Small intestine (tissue), 7 donors: ENCODE measurements at regions not wholly inside any gene's neighbourhood (a gene's known extent, or its start where the extent isn't known, plus 50 kb on each side); places are given as distances from the start of the nearest gene placed in this dataset.

ENCODE experiments used
- DNase-seq, 2 donors: peaks; one replicate each; pipeline versions ENCODE4 v3.0.0 to v3.0.0-alpha.2; 2013
- FAIRE-seq: peaks from 2 replicates; lab custom pipeline; 2012; peaks lifted over from hg19 to GRCh38; lab: Jason Lieb, UNC
- H3K27ac ChIP-seq, 3 donors: one replicate each; pipeline ENCODE4 v1.5.1; 2013; ENCODE audit warnings: low read length in 2 of 3, mild to moderate bottlenecking in 2 of 3, control low read depth in 1 of 3, inconsistent platforms in 1 of 3, low read depth in 1 of 3, moderate library complexity in 1 of 3
- H3K27me3 ChIP-seq, 3 donors: one replicate each; pipeline ENCODE4 v1.6.1; 2013; ENCODE audit warnings: low read length in 3 of 3, inconsistent platforms in 1 of 3; ENCODE audit not compliant: control insufficient read depth in 3 of 3, insufficient read depth in 3 of 3
- H3K36me3 ChIP-seq, 3 donors: one replicate each; pipeline ENCODE4 v1.6.1; 2013; ENCODE audit warnings: low read length in 3 of 3, inconsistent platforms in 1 of 3, low read depth in 1 of 3, mild to moderate bottlenecking in 1 of 3, moderate library complexity in 1 of 3; ENCODE audit not compliant: control insufficient read depth in 3 of 3, insufficient read depth in 2 of 3
- H3K4me1 ChIP-seq, 3 donors: one replicate each; pipeline ENCODE4 v1.6.1; 2013; ENCODE audit warnings: low read length in 2 of 3, inconsistent platforms in 1 of 3, low read depth in 1 of 3, mild to moderate bottlenecking in 1 of 3, moderate library complexity in 1 of 3; ENCODE audit not compliant: control insufficient read depth in 3 of 3, insufficient read depth in 2 of 3
- H3K4me3 ChIP-seq, 3 donors: one replicate each; pipeline ENCODE4 v1.5.1; 2013; ENCODE audit warnings: low read length in 3 of 3, control low read depth in 1 of 3, inconsistent platforms in 1 of 3, low read depth in 1 of 3, mild to moderate bottlenecking in 1 of 3, moderate library complexity in 1 of 3
- H3K9me3 ChIP-seq, 2 donors: one replicate each; pipeline ENCODE4 v1.6.1; 2013; ENCODE audit warnings: low read depth in 1 of 2, low read length in 1 of 2; ENCODE audit not compliant: control insufficient read depth in 2 of 2, insufficient read depth in 1 of 2
- WGBS, 3 donors: extraction: QIAGEN DNeasy Blood & Tissue Kit; methylation state at CpG; one replicate each; pipeline ENCODE4 v1.1.7; 2013; 5-methylcytosine and 5-hydroxymethylcytosine counted together
- donor health status: healthy with polysubstance abuse.
- donor health status: control.
- donor health status: control.
- donor health status: Bipolar disorder and iron deficiency.
- donor health status: healthy.

- H3K27ac ChIP-seq: no peak overlapping the region
- DNase-seq (no peak), FAIRE-seq (no peak)
- H3K4me1 ChIP-seq: no peaks in the 10 kb centered on the region
- no peaks in the 10 kb centered on the region for H3K36me3 ChIP-seq
- WGBS, 3 donors: 72 to 75% (median 73%) methylated on average over 4 of the region's 4 CpGs
- no peaks in the 10 kb centered on the region for H3K27me3 ChIP-seq
- H3K4me3 ChIP-seq: no peak overlapping the region
- H3K9me3 ChIP-seq: no peaks in the 10 kb centered on the region
Observed at GRCh38 chr15:46933332-46933731, 784.0 kb upstream of the SEMA6D start.

GRCh38 chr15:46934851-46935250, 782.5 kb upstream of the SEMA6D start:
- Histone ChIP-seq H3K4me3 (no peak overlapping the region), H3K9me3 (no peaks in the 10 kb centered on the region), H3K4me1 (no peaks in the 10 kb centered on the region), H3K27ac (no peak overlapping the region), H3K36me3 (no peaks in the 10 kb centered on the region), H3K27me3 (no peaks in the 10 kb centered on the region)
- FAIRE-seq: no peak
- 76 to 84% (median 83%) methylated on average over 2 of the region's 2 CpGs for WGBS, 3 donors
- no peak for DNase-seq

GRCh38 chr15:46938169-46938568, 779.1 kb upstream of the SEMA6D start:
- Histone ChIP-seq H3K9me3 (no peaks in the 10 kb centered on the region), H3K27ac (no peak overlapping the region), H3K27me3 (no peaks in the 10 kb centered on the region), H3K4me1 (no peaks in the 10 kb centered on the region), H3K4me3 (no peak overlapping the region), H3K36me3 (no peaks in the 10 kb centered on the region)
- FAIRE-seq (no peak), DNase-seq (no peak)
- 12 to 48% (median 23%) methylated on average over 1 of the region's 1 CpG for WGBS, 3 donors

GRCh38 chr15:46941241-46941640, 776.1 kb upstream of the SEMA6D start:
- WGBS, 3 donors: 74 to 86% (median 77%) methylated on average over 1 of the region's 1 CpG
- Histone ChIP-seq H3K9me3 (no peaks in the 10 kb centered on the region), H3K27me3 (no peaks in the 10 kb centered on the region), H3K4me1 (no peaks in the 10 kb centered on the region), H3K27ac (no peak overlapping the region), H3K36me3 (no peaks in the 10 kb centered on the region), H3K4me3 (no peak overlapping the region)
- no peak for FAIRE-seq
- no peak for DNase-seq

- Histone ChIP-seq H3K9me3 (no peaks in the 10 kb centered on the region), H3K36me3 (no peaks in the 10 kb centered on the region), H3K4me3 (no peak overlapping the region), H3K27ac (no peak overlapping the region), H3K4me1 (no peaks in the 10 kb centered on the region), H3K27me3 (no peaks in the 10 kb centered on the region)
- DNase-seq (no peak), FAIRE-seq (no peak)
- WGBS, 3 donors: 73 to 85% (median 76%) methylated on average over 3 of the region's 3 CpGs
Observed at GRCh38 chr15:46946953-46947352, 770.4 kb upstream of the SEMA6D start.

DNA sequence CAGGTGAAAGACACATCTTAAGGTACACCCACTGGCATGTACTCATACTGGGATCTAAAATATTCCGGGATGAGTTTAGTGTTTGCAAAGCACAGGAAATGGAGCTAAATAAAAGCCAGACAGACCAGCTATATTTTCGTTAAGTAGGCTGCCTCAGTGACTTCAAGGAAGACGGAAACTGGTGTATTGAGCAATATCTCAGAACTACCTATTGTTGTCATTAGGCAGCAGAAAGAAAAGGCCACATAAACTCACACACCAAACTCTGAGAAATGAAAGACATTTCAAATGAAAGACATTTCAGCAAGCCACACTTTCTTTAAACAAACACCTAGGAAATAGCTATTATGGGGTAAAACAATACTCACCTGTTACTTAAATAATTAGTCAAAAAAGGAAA, 761.7 kb upstream of the SEMA6D start:
- Histone ChIP-seq H3K27ac (no peak overlapping the region), H3K36me3 (no peaks in the 10 kb centered on the region), H3K4me3 (no peak overlapping the region), H3K4me1 (no peaks in the 10 kb centered on the region), H3K27me3 (no peaks in the 10 kb centered on the region), H3K9me3 (no peaks in the 10 kb centered on the region)
- FAIRE-seq: no peak
- no peak for DNase-seq
- WGBS, 3 donors: 66 to 72% (median 67%) methylated on average over 3 of the region's 3 CpGs

DNA sequence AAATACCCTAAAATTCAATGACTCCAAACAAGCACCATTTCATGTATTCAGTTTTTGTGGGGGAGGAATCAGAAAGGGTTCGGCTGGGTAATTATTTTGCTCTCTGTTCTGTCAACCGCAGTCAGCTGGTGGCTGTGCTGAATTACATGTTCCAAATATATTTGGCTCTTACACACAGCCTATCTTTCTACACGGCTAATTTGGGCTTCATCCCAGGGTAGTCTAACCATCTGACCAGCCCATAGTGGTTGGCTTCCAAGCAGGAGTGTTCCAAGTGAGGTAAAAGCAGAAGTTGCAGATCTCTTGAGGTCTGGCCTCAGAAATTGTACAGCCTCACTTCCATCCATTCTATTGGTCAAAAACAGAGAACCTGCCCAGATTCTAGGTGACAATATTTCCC, 760.8 kb upstream of the SEMA6D start:
- FAIRE-seq: no peak

DNA sequence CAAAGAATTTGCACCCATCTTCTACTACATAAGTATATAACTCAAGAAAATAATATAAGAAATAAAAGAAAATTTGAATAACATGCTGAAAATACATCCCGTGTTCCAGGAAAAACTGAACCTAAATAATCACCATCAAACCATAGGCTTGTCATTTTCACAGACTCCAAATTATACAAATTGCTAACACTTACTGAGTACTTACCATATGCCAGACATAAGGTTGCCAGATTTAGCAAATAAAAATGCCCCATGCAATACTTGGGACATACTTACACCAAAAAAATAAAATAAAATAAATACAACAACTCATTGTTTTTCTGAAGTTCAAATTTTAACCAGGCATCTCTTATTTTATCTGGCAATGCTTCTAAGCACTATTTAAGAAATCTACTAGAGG, 760.4 kb upstream of the SEMA6D start:
- no peaks in the 10 kb centered on the region for H3K9me3 ChIP-seq
- DNase-seq (no peak), FAIRE-seq (no peak)
- H3K4me1 ChIP-seq: no peaks in the 10 kb centered on the region
- WGBS, 3 donors: 78 to 90% (median 88%) methylated on average over 1 of the region's 1 CpG
- no peak overlapping the region for H3K27ac ChIP-seq
- no peaks in the 10 kb centered on the region for H3K36me3 ChIP-seq
- H3K4me3 ChIP-seq: no peak overlapping the region
- H3K27me3 ChIP-seq: no peaks in the 10 kb centered on the region

More for the DNA sequence above, 760.8 kb upstream of the SEMA6D start:
- no peaks in the 10 kb centered on the region for H3K9me3 ChIP-seq
- H3K36me3 ChIP-seq: no peaks in the 10 kb centered on the region
- H3K27ac ChIP-seq: no peak overlapping the region
- H3K4me1 ChIP-seq: no peaks in the 10 kb centered on the region
- no peaks in the 10 kb centered on the region for H3K27me3 ChIP-seq
- no peak overlapping the region for H3K4me3 ChIP-seq
- 69 to 75% (median 71%) methylated on average over 3 of the region's 3 CpGs for WGBS, 3 donors
- no peak for DNase-seq

DNA sequence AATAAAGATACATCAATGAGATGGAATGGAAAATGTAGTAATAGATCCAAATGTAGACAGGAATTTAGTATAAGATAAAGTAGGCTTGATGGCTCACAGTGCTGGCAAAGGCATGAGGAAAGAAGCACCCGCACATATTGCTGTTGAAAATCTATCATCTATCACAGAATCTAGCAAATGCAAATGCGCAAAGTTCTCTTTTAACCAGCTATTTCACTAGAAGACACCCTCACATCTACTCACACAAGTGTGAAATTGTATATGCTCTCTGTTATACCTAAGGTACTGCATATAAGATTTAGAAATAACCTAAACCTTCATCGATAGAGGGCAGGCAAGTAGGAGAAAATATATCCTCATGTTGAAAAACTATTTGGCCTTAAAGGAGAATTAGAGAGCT, 756.7 kb upstream of the SEMA6D start:
- 84 to 90% (median 88%) methylated on average over 3 of the region's 3 CpGs for WGBS, 3 donors
- Histone ChIP-seq H3K4me1 (no peaks in the 10 kb centered on the region), H3K4me3 (no peak overlapping the region), H3K36me3 (no peaks in the 10 kb centered on the region), H3K9me3 (no peaks in the 10 kb centered on the region), H3K27ac (no peak overlapping the region), H3K27me3 (no peaks in the 10 kb centered on the region)
- no peak for FAIRE-seq
- no peak for DNase-seq
